Right cardiac atrium (tissue), 5 donors: ENCODE measurements at regions not wholly inside any gene's neighbourhood (a gene's known extent, or its start where the extent isn't known, plus 50 kb on each side); places are given as distances from the start of the nearest gene placed in this dataset.

Experiments used
- ATAC-seq, 2 donors: fragments of 200-7000 bp; cut with Tn5 transposase; one replicate each; pipeline versions ENCODE4 v1.8.0 to v1.9.1; 2020; ENCODE audit warnings: moderate library complexity in 2 of 2, mild to moderate bottlenecking in 1 of 2
- DNase-seq, 3 donors: peaks; one replicate each; pipeline ENCODE4 v3.0.0-alpha.2; 2020
- H3K27ac ChIP-seq: one replicate; pipeline ENCODE4 v1.5.1; 2013; ENCODE audit warnings: mild to moderate bottlenecking, low read length, control low read depth, moderate library complexity
- H3K27me3 ChIP-seq: one replicate; pipeline ENCODE4 v1.6.1; 2013; ENCODE audit not compliant: control insufficient read depth, insufficient read depth
- H3K4me1 ChIP-seq: one replicate; pipeline ENCODE4 v1.6.1; 2013; ENCODE audit warnings: low read length; ENCODE audit not compliant: control insufficient read depth, insufficient read depth
- H3K4me3 ChIP-seq: one replicate; pipeline ENCODE4 v1.5.1; 2013; ENCODE audit warnings: low read length, control low read depth
- H3K9me3 ChIP-seq: one replicate; pipeline ENCODE4 v1.6.1; 2013; ENCODE audit warnings: low read length; ENCODE audit not compliant: control insufficient read depth
- WGBS: extraction: QIAGEN DNeasy Blood & Tissue Kit; methylation state at CpG from one replicate; pipeline ENCODE4 v1.1.7; 2013; 5-methylcytosine and 5-hydroxymethylcytosine counted together
- intact Hi-C, 4 donors: fragments of 100-400 bp; cut with DNase I; formaldehyde crosslinking; loops; one replicate each; pipeline versions ENCODE4 v1.11.0 to v1.14.0; 2022 to 2023
- donor health status: healthy with polysubstance abuse.
- donor health status: DM: no; HTN: yes; CAD: no.
- donor health status: DM: no; HTN: no; CAD: no.
- donor health status: DM: no; HTN: yes; CAD: no; lungs with severe emphysema.
- donor health status: DM: yes; HTN: yes; CAD: no.

DNA sequence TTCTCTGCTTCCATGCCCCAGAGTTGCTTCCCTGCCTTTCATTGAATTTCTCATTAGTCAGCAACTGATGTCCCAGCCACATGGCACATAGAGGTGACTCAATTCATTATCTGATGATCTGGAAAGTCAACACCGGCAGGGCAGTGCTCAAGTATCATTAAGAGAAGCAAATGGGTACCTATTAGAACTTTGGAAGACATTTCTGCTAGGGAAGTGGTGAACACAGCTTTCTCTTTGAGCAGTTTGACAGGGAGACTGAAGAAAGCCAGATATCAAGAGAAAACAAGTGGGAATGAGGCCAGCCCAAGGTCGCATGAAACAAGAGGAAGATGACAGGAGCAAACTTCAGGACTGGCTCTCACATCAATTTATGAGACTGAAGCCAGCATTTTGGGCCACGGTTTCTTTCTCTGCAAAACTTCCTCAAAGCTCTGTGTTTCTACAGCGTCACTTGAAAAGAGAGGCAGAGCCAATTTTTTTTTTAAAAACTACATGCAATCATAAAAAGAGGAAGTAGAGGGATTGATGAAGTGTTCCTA is 108.3 kb upstream of the RPS6KA3 start:
- Histone ChIP-seq H3K4me3 (no peak overlapping the region), H3K4me1 (peaks cover 6% of the 10 kb centered on the region), H3K9me3 (no peaks in the 10 kb centered on the region), H3K27me3 (no peaks in the 10 kb centered on the region), H3K27ac (no peak overlapping the region)
- ATAC-seq (no peak), DNase-seq (no peak)
- WGBS: 14% methylated on average over 4 of the region's 4 CpGs
- intact Hi-C loops: no loop called here

DNA sequence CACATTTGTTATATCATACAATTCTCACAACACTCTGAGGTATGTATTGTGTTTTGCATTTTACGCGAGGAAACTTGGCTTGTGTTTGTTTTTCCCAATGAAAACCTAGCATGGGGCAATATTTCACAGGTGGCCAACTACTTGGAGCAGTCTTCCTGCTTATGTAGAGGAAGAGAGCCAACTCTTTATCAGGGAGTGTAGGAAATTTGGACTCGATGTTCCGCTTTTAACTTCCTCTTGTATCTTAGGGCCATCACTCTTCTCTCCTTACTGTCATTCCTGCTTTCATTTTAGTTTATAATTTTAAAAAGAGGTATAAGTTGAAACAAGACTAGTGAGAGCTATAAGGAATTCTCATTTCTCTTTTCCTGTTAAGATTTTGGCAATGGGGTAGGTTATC is 107.7 kb upstream of the RPS6KA3 start:
- Histone ChIP-seq H3K27ac (no peak overlapping the region), H3K9me3 (no peaks in the 10 kb centered on the region), H3K27me3 (no peaks in the 10 kb centered on the region), H3K4me1 (peaks cover 6% of the 10 kb centered on the region), H3K4me3 (no peak overlapping the region)
- no peak for ATAC-seq
- 34% methylated on average over 4 of the region's 4 CpGs for WGBS
- DNase-seq: no peak
- intact Hi-C loops: no loop called here

DNA sequence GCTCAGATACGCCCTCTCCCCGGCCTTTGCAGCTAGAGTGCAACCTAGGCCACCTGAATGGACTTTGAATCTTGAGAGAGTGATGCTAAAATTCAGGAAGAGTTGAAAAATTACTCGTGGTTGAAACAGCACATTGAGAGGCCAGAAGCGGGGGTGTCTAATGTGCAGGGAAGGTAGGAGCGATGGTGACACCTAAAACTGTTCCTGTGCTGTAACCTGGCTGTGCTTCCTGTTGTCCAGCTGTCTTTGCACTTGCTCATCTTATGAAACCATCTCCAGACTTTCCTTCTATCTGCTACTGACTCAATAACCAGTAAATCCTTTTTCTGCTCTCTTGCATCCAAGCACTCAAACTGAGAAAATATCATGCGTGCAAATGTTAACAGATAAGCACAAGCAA is 106.4 kb upstream of the RPS6KA3 start:
- intact Hi-C loops: no loop called here
- Histone ChIP-seq H3K27me3 (no peaks in the 10 kb centered on the region), H3K9me3 (no peaks in the 10 kb centered on the region), H3K4me3 (no peak overlapping the region), H3K27ac (no peak overlapping the region), H3K4me1 (peaks cover 6% of the 10 kb centered on the region)
- DNase-seq (no peak), ATAC-seq (no peak)
- 93% methylated on average over 6 of the region's 6 CpGs for WGBS

DNA sequence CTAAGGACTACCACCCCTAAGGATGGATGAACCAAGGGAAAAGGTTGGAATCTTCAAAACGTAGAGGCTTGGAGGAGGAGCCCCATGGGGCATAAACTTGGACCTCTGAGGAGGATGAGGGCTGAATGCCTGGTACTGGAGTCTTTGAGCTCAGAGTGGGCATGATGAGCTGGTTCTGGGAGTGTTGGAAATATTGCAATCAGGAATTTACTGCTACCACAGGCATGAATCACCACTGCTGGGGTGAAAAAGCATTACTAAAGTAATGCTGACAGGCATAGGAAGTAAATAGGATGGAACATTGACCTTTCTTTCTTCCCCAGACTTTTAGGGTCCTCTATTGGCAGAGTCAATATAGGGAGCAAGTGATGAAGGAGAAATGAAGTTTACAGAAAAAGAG is 105.8 kb upstream of the RPS6KA3 start:
- WGBS: 77% methylated on average over 1 of the region's 1 CpG
- H3K27ac ChIP-seq: no peak overlapping the region
- no peak for DNase-seq
- no peaks in the 10 kb centered on the region for H3K27me3 ChIP-seq
- H3K4me3 ChIP-seq: no peak overlapping the region
- no peaks in the 10 kb centered on the region for H3K9me3 ChIP-seq
- ATAC-seq: no peak
- peaks cover 6% of the 10 kb centered on the region for H3K4me1 ChIP-seq
- intact Hi-C loops: no loop called here

DNA sequence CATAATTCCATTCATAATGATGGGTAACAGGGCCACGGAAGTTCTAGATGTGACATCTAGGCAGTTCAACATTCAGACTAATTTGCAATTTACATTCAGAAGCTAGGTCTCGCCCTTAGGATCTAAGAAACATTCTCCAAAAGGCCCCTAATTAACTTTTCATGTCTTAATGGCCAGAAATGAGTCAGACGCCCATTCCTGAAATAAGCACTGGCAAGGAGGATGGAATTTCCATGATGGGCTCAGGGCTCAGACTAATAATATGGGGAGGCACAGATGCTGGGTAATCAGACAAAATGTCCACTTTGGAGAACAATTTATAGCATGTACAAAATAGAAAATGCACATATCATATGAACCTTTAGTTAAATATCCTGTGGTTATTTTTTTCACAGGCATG is 102.8 kb upstream of the RPS6KA3 start:
- peaks cover 5% of the 10 kb centered on the region for H3K4me1 ChIP-seq
- WGBS: 88% methylated on average over 3 of the region's 3 CpGs
- DNase-seq: no peak
- no peak overlapping the region for H3K4me3 ChIP-seq
- no peak for ATAC-seq
- no peaks in the 10 kb centered on the region for H3K27me3 ChIP-seq
- H3K27ac ChIP-seq: no peak overlapping the region
- intact Hi-C loops: no loop called here
- no peaks in the 10 kb centered on the region for H3K9me3 ChIP-seq

DNA sequence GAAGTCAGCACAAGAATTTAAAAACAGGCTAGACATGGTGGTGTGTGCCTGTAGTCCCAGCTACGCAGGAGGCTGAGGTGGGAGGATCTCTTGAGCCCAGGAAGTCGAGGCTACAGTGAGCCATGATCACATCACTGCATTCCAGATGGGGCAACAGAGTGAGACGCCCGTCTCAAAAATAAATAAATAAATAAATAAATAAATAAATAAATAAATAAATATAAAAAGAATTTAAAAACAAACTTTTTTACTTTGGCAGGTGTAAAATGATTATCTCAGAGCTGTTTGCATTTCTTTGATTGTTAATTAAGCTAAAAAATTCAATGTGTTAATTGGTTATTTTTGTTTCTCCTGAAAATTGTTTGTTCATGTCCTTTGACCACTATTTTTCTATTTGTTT is 97.5 kb upstream of the RPS6KA3 start:
- WGBS: 100% methylated on average over 4 of the region's 4 CpGs
- DNase-seq (no peak), ATAC-seq (no peak)
- intact Hi-C loops: no loop called here
- H3K27ac ChIP-seq: no peak overlapping the region
- peaks cover 2% of the 10 kb centered on the region for H3K4me1 ChIP-seq
- no peaks in the 10 kb centered on the region for H3K27me3 ChIP-seq
- H3K4me3 ChIP-seq: no peak overlapping the region
- no peaks in the 10 kb centered on the region for H3K9me3 ChIP-seq

DNA sequence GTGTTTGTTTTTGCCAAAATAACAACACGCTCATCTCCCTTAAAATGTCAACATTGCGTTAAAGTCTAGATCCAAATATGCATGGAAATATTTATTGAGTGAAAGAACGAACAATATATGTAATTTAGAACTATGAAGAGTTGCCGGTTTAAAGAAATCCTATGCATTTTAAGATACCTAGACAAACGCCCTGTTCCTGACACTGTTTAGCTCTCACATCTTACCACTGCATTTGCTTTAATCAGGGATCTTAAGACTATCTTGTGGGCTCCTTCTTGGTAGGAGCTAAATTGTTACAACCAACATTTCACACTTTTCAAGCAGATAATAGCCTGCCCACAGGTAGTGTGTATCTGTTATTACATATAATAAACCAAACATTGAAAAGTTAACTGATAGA is 96.6 kb upstream of the RPS6KA3 start:
- peaks cover 2% of the 10 kb centered on the region for H3K4me1 ChIP-seq
- DNase-seq (no peak), ATAC-seq (no peak)
- H3K4me3 ChIP-seq: no peak overlapping the region
- H3K27me3 ChIP-seq: no peaks in the 10 kb centered on the region
- intact Hi-C loops: no loop called here
- WGBS: 30% methylated on average over 5 of the region's 5 CpGs
- H3K27ac ChIP-seq: peak overlapping the region; percentile 45
- H3K9me3 ChIP-seq: no peaks in the 10 kb centered on the region

DNA sequence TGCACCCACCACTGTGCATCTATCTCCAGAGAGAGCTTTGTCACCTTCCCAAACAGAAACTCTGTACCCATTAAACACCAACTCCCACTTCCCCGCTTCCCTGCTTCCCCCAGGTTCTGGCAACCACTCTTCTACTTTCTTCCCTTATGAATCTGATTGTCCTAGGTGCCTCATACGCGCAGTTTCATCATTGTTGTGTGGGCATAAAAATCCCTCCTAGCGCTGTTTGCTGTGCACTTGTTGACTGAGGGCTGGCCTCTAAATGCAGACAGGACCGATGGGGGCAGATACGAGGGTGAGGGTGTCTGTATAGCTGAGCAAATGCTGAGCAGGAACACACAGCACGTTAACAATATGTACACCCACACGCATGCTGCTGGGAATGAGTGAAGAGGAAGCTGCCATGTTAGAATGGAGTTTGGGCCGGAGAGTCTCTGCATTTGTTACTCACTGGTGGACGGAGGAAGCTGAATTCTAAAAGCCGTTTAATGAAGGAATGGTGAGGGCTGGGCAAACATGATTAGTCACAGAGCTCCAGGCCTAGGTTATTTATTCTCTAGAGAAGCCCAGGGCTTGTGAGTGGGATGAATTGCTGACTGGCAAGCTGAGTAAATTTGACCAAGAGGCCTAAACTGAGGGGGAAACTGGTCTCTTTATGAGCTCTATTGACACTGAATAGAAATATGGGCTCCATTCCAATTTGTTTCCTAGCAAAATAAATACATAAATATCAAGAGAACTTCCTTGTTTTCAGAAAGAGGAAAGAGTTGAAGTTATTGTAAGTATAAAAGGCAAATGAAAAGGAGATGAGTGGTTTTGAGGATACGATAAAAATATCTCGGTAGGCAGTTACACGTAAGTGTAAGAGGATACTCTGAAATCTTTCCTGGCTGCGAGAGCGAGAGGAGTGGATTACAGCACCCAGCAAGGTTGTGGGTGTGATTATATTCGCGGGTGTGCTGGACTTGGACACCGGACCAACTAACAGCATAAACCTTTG is 95.9 kb upstream of the RPS6KA3 start:
- Histone ChIP-seq H3K4me3 (no peak overlapping the region), H3K27me3 (no peaks in the 10 kb centered on the region), H3K27ac (peak overlapping the region; percentile 91), H3K4me1 (peaks cover 2% of the 10 kb centered on the region), H3K9me3 (no peaks in the 10 kb centered on the region)
- WGBS: 24% methylated on average over 19 of the region's 19 CpGs
- intact Hi-C loops: no loop called here
- DNase-seq (no peak), ATAC-seq (peak; percentile 79)

DNA sequence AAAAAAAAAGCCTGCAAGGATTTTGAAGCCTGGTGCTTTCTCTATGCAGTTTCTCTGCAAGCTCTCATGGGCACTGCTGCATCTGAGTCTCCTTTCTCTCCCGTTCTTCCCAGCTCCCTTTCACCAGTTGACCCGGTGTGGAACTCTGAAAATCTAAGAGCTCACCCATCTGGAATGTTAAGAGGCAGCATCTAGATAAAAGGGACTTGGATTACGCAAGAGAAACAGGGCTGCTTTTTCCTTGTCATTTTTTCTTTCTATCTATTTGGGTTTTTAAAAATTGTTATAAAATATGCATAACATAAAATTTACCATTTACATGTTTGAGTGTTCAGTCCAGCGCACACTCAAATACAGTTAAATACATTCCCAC is 95.2 kb upstream of the RPS6KA3 start:
- WGBS: 50% methylated on average over 4 of the region's 4 CpGs
- Histone ChIP-seq H3K4me1 (peaks cover 2% of the 10 kb centered on the region), H3K4me3 (no peak overlapping the region), H3K9me3 (no peaks in the 10 kb centered on the region), H3K27ac (peak overlapping the region; percentile 91), H3K27me3 (no peaks in the 10 kb centered on the region)
- intact Hi-C loops: no loop called here
- DNase-seq (no peak), ATAC-seq (peak; percentile 41 to 74)

DNA sequence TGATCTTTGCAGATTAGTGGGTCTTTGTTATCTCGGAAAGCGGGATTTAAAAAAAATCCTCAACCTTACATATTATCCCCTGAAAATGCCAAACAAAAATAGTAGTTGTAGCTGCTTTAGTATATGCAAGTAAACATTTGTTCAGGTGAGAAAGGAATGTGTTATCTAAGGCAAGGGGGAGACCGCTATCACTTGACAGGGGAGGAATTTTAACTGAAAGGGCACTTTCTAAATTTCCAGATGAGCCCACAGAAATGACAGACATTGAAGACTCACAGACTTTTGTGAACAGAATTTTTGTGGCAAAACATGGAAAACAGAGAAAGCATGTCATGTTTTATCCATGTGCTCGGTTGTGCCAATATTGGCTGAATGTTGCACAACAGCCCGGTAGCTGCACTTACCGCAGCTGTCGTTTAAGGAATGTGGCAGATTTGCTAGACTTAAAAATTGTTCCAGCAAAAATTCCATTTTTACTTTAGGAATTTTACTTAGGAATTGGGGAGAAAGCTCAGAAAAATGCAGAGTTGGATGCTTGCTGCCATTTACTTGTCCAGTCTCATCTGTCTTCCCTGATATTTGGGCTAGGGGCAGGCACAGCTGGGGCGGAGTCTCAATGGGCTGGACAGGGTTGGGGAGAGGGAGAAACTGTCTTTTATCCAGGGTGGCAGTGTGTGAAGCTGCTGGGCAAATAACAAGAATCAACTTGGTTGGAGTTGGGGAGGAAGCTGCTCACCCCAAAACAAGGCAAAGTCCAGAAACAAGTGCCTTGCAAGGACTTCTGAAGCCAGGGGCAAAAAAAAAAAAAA is 94.6 kb upstream of the RPS6KA3 start:
- intact Hi-C loops: no loop called here
- Histone ChIP-seq H3K27ac (peak overlapping the region; percentile 86), H3K27me3 (no peaks in the 10 kb centered on the region), H3K4me1 (peaks cover 2% of the 10 kb centered on the region), H3K9me3 (no peaks in the 10 kb centered on the region), H3K4me3 (no peak overlapping the region)
- DNase-seq: peak in 2 of 3 donors; percentile 27 to 53
- ATAC-seq: peak in 1 of 2 donors; percentile 24
- WGBS: 56% methylated on average over 8 of the region's 8 CpGs

DNA sequence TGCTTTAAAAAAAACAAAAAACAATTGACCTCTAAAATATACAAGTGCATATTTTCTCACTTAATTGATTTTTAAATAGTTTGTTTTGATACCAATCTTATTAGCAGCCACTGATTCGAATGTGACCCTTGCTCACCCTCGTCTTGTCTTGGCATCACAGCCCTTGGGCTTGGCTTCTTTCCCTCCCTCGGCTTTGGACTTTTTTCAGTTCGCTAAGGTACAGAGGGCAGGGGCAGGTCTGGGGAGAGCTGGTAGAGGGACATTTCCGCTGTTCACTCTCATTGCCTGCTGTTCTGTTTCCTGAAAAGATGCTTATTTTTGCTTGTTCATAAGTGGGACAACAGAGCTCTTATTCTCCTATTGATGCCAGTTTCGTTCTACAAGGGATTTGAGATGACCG is 88.5 kb upstream of the RPS6KA3 start:
- 83% methylated on average over 7 of the region's 7 CpGs for whole genome bisulfite sequencing
- H3K27me3 ChIP-seq: no peaks in the 10 kb centered on the region
- intact Hi-C loops: no loop called here
- ATAC-seq: no peak
- no peak for DNase-seq
- H3K4me1 ChIP-seq: no peaks in the 10 kb centered on the region
- H3K9me3 ChIP-seq: no peaks in the 10 kb centered on the region
- no peak overlapping the region for H3K27ac ChIP-seq
- no peak overlapping the region for H3K4me3 ChIP-seq
